ENCODE measurements at regions not wholly inside any gene's neighbourhood (a gene's known extent, or its start where the extent isn't known, plus 50 kb on each side); places are given as distances from the start of the nearest gene placed in this dataset.

GRCh38 chr18:60209042-60209441 is 163.5 kb downstream of the MC4R start:
- no peak for TF ChIP-seq CTCF (conservative IDR thresholded peaks at IDR 0.05; ENCODE audit: low read length)
- TF ChIP-seq EZH2phosphoT487 (IDR thresholded peaks at IDR 0.05; ENCODE audit: borderline replicate concordance, low read depth, low read length), result no peak
